ENCODE measurements at regions not wholly inside any gene's neighbourhood (a gene's known extent, or its start where the extent isn't known, plus 50 kb on each side); places are given as distances from the start of the nearest gene placed in this dataset.
"Not testable (repeated sequence)": the region's sequence is repeated elsewhere in the genome, so short reads cannot be mapped to it uniquely, and the experiment has no call there.

DNA sequence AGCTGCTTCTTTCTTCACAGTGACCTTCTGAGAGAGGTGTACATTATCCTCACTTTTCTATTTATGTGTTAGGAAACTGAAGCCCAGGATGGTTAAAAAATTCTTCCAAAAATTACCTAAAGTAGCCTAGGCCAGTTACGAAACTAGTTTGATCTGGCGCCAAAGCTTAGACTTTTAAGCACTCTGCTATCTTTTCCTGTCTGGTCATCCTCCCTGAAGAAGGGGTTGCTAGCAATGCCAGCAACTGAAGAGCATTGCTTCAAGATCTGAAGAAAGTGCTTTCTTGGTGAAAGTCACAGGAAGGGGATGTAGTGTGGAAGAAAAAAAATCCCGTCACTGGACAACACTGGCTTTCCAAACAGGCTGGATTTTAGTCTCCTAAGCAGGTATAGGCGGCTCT, 618.8 kb upstream of the GRM7 start:
- no peak for DNase-seq

DNA sequence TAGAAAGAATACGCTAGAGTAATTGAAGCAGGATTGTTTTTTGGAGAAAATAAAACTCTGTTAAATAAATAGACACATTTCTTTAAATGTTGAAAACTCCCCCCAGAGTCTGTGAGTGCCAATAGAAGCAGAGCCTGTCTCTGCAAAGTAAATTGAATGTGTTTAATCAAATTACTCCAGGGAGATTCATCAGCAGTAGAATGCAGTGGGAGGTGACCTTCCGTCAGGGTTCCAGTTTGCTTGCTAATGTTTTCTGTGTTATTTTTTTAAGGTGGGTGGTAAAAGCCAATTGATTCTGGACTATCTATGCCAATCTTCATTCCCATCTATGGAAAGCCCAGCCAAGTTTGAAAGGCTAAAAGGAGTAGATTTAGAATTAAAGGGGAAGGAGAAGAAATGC, 612.4 kb upstream of the GRM7 start:
- no peak for DNase-seq

DNA sequence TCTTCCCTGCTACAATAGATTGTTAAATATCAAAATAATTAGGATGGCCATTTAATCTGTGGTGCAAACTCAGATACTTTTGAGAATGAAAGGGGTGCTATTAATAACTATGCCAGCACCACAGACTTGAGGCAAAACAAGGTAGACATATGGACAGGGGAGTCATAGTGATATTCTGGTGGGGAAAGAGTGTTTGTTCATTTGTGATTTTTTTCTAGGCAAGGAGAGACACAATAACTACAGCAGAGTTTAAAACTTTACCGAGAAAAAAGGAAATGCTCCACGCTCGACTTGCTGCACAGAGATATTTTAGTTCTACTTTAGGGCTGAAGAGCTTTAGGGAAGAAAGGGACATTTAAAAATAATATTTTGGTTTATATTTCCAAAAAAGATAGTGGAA, 611.2 kb upstream of the GRM7 start:
- DNase-seq = no peak

DNA sequence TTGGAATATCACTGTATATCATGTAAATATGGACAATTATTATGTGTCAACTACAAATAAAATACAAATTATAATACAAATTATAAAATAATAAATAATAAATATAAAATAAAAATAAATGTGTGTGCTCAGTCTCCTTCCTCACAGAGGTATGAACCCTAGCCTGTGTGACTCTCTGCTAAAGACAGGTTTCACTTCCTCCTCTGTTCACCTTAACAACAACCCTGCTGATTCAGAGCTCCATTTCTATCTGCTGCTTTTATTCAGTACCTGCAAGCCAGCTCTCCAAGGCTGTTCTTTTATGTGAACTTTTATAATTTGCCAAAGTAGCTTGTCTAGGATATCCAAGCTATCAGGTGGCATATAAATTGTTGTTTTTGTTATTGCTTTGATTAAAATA, 610.7 kb upstream of the GRM7 start:
- DNase-seq = no peak

DNA sequence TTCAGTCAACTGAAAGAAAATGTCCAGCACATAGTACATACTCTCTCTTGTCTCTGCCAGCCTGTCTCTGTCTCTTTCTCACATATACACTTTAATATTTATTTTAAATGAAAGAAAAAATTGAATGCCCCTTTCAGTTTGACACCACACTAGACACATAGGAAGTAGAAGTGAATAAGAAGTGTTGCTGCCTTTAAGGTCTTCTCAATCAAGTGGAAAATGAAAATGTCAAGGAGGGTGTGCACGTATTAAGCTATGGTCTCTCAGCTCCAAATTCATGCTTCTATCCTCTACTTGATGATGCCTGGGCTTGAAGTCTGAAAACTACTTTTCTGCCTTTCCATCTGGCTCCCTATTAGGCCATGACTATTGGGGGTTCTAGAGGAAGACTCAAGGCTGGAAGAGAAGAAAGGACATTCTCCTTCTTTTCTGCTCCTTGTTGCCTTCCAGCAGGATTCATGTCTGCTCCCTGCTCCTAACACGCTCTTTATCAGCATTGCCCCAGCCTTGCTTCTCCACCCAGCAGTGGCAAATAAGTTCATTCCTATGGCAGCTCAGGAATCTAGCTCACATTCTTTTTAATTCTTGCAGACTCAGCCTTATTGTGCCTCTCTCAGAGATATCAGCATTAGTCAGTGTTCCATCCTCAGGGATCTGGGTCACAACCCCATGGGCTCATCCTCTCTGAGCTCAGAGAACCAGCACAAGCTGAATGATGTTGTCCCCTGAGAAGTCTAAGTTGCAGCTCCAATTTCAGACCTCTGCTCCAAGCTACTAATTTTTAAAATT, 609.1 kb upstream of the GRM7 start:
- DNase-seq = no peak

DNA sequence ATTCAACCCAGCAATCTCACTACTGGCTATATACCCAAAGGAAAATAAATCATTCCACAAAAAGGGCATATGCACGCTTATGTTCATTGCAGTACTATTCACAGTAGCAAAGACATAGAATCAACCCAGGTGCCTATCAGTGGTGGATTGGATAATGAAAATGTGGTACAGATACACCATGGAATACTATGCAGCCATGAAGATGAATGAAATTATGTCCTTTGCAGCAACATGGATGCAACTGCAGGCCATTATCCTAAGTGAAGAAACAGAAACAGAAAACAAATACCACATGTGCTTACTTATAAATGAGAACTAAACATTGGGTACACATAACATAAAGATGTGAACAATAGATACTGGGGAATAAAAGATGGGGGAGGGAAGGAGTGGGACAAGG, 606.4 kb upstream of the GRM7 start:
- DNase-seq = no peak

DNA sequence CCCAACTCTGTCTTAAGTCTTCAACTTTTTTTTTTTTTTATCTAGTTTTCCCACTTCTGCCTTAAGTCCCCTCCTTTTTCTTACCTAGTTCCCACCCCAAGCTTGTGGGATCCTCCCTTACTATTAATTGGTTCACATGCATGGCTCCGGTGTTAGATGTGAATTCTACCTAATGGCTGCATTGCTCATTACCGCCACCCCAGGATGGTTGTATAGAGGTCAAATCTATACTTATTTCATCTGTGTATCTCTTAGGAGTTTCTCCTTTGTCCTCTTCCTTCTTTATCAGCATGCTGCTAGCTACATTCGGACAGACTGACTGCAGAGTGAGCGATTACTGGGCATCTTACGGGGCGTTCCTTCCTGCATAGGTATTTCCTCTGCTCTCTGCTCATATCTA, 605.7 kb upstream of the GRM7 start:
- no peak for DNase-seq

DNA sequence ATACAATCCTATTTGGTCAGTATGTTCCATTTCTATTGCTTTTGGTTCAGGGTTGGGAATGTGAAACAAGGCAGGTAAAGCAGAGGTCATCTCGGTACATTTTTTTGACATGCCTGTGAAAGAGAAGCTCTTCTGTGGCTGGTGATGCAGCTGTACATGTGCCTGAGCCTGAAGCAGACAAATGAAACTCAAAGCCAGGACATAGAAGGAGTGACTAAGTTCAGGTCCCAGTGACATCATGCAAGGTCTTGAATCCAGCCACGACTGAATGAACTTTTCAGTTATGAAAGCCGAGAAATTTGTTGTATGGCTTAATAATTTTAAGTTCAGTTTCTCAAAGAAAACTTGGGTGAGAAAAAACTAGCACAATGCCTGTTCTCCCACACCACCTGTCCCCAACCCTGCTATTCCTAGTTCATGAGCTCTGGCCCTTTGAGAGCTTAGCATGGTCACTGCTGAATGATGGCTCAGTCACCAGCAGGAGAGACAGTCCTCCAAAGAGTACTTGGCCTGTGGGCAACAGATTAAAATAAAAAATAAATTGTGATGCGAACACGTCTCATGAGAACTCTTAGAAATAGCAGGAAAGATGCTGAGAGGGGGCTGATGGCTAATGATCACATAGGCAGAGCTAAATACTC, 600.2 kb upstream of the GRM7 start:
- no peak for DNase-seq

DNA sequence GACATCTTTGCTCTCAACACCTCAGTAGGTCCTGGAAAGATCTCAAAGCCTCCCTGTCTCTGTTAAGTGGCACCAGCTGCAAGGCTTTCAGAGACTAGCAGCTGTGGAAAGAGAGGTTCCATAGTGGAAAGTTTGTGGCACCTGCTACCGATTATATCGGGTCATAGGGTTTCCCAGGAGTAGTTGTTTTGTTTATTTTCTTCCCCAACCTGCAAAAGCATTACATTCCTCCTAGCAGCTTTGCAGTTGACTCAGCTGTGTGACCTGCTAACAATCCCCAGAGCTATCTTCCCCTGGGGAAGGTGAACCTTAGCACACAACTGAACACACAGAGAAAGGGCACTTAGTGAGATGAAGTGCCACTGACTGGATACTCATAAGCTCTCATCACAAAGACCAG, 598.9 kb upstream of the GRM7 start:
- DNase-seq = no peak

DNA sequence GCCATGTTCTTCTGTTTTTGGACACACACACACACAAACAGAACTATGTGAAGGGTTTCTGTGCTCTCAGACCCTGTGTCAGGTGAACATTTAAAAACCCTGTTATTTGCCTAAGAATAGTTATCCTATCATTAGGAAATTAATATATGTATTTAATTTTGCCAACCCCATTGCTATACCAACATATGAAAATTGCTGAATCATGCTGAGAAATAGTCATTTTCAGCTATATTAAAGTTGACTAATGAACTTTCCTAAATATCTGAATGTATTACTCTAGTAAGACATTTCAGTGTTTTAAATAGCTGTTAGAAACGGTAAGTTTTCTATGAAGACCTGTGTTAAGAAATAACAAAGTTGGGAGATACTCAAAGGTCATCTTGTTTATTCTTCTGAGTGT, 596.9 kb upstream of the GRM7 start:
- DNase-seq = no peak

DNA sequence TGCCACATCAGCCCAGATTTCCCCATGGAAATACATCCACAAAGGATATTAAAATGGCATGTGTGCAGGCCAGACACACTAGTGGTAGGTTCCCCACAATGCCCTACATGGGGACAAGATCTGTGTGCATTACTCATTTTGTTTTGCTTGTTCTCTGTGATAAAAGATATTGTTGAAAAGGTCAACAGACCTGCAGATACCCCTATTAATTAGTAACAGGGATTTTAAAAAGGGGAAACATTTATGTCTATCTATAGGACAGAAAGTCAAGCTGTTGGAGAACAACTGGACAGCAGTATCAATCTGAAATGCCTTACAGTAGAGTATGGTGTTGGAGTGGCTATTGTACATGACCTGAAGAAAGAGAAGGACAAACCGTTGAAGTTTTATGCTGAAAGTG, 596.0 kb upstream of the GRM7 start:
- no peak for DNase-seq

DNA sequence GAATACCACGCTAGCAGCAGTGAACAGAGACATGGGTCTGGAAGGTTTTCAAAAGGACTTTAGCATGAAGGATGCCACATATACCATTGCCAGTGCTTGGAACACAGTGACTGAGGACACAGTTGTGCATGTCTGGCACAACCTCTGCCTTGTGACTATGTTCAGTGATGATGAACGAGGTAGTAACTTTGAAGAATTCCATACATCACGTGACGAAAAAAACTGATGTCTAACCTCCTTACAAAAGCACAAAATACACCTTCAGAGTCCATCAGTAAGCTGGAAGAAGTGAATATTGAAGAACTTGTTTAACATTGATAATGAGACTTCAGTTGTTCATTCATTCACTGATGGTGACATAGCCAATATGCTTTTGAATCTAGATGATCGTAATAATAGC, 594.8 kb upstream of the GRM7 start:
- DNase-seq = no peak

DNA sequence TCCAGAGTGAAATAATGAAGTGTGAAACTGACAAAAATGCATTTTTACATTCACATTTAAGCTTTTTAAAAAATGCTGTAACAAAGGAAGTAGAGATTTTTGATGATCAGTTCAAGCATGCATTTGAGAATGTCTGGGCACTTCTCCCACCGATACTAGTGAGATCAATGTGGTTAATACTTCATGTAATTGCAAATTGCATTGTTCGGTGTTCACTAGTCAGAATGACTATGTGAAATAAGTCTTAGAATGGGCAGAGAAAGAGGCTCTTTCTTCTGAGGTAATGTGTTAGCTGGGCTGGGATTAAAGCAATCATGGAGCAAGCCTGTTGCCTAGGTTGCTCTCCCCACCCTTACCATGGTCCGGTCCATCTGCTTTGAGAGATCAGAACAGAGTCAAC, 587.0 kb upstream of the GRM7 start:
- no peak for DNase-seq

DNA sequence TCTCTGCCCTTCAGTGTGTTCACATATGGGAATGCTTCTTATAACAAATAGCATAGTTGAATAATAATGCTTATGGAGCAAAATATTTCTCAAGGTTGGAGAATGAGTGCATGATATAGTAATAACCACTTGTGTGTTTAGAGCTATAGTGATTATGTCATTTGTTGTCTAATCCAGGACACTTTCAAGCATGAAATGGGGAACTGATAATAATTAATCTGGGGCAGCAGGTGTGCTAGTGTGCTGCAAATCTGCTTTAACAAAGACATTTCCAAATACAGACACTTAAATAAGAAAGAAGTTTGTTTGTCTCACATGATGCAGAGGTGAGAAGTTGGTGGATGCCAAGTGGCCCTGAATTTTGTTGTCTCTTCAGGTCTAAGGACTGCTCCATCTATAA, 579.3 kb upstream of the GRM7 start:
- no peak for DNase-seq

DNA sequence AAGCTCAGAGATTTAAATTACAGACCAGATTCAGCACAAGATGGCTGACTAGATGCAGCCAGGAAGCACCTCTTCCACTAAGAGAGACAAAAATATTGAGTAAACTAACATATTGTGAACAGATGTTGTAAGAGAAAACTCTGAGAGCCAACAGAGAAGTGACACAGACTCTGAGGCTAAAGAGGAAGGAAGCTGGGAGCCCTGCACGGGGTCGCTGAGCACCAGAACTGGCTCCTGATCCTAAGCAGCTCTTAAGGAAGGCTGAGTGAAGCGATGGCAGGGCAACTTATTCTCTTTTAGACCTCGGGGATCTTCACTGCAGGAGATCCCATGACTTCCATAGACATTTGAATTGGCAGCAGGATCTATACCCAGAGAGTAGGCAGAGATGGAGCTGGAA, 578.0 kb upstream of the GRM7 start:
- DNase-seq = no peak

DNA sequence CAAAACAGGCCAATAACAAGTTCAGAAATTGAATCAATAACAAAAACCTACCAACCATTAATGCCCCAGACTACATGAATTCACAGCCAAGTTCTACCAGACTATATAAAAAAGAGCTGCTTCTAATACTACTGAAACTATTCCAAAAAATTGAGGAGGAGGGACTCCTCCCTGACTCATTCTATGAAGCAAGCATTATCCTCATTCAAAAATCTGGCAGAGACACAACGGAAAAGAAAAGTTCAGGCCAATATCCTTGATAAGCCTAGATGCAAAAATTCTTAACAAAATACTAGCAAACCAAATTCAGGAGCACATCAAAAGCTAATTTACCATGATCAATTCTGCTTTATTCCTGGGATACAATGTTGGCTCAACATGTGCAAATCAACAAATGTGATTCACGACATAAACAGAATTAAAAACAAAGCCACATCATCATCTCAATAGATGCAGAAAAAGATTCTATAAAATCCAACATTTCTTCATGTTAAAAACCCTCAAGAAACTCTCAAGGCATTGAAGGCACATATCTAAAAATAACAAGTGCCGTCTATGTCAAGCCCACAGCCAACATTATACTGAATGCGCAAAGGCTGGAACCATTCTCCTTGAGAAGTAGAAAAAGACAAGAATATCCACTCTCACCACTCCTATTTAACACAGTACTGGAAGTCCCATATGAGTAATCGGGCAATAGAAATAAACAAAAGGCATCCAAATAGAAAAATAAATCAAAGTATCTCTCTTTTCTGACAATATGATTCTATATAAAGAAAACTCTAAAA, 573.6 kb upstream of the GRM7 start:
- no peak for DNase-seq

DNA sequence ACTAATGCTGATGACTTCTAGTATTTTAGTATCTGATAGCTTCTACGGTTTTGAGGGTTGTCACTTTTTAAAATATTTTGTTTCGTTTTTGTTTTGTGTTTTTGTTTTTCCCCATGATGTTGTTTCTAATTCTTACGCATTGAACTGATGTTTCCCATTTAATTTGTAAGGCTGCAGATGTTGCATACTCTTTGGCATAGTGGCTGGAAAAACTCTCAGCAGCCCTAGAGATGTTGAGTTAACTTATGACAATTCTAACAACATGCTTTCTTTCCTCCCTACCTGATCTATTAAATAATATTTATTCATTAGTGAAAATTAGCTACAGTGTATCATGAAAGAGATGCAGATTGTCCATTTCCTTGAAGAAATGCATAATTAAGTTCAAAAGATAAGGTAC, 559.3 kb upstream of the GRM7 start:
- no peak for DNase-seq

DNA sequence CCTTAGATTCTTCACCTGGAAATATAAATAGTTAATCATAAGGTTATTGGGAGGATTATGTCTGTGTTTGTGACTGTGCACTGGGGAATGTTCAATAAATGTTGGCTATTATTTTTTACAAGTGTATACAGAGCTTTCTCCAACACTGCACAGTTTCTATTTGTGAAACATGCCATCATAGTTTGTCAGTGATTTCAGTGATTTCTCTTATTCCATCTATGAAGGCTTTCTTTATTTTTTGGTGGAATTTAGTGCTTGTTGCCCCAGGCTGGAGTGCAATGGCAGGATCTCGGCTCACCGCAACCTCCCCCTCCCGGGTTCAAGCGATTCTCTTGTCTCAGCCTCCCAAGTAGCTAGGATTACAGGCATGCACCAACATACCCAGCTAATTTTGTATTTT, 545.0 kb upstream of the GRM7 start:
- no peak for DNase-seq

DNA sequence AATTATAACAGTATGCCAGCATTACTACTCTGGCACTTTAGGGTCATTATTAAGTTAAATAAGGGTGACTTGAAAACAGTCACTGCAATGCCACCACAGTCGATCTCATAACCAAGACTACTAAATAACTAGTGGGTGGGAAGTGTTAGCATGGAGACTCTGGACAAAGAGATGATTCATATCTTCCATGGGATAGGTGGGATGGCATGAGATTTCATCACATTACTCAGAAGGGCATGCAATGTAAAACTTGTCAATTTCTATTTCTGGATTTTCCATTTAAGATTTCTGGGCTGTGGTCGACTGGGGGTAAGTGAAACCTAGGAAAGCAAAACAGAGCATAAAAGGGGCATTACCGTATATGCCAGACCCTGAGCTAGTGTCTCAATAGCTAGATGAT, 538.9 kb upstream of the GRM7 start:
- no peak for DNase-seq

DNA sequence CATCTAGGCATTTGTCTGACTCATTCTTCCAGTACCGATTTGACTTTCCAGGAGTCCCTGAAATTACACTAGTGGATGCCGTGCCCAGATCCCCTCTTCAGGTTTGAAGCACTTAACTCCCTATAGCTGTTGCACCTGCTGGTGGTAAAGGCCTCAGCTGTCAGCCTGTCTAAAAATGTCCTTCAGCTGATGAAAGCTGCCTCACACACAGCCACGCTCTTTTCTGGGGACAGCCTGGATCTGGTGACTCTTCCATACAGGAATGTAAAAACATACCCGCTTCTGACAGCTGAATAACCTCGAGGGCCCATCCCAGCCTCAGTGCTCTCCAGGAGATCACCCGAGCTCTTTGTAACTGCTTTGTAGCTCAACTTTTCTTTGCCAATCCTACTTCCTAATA, 534.1 kb upstream of the GRM7 start:
- no peak for DNase-seq

DNA sequence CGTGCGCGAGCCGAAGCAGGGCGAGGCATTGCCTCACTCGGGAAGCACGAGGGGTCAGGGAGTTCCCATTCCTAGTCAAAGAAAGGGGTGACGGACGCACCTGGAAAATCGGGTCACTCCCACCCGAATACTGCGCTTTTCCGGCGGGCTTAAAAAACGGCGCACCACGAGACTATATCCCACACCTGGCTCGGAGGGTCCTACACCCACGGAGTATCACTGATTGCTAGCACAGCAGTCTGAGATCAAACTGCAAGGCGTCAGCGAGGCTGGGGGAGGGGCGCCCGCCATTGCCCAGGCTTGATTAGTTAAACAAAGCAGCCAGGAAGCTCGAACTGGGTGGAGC, 520.0 kb upstream of the GRM7 start:
- not testable (repeated sequence) for DNase-seq

DNA sequence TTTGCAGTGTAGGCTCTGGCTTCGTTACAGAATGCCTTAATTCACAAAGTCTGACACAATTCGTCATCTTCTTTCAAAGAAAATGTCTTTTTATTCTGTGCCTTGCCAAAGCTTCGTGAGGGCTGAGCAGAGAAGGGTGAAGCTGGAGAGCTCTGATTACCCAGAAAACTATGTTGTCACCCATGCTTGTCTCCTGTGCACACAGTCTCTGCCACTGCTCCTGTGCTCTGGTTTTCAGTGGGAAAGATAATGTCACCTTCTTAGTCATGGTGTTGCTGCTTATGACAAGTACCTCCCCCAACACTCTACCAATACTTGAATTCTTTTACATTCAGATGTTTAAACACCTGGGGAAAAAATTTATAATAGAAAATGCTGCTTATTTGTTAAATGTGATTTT, 509.2 kb upstream of the GRM7 start:
- no peak for DNase-seq

DNA sequence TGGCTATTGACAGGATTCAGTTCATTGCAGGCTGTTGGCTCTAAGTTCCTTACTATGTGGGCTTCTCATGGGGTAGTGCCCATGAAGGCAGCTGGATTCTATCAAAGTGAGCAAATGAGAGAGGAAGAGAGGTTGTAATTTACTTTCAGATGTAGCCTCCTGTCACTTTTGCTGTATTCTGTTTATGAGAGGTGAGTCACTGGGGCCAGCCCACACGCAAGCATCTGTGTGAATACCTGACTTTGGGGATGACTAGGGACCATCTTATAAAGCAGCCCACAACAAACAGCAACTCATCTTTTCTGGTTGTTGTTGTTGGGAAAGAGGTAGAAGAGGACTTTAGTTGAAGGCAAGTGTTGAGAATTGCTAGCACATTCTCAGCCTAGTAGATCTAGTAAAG, 506.3 kb upstream of the GRM7 start:
- DNase-seq = no peak

DNA sequence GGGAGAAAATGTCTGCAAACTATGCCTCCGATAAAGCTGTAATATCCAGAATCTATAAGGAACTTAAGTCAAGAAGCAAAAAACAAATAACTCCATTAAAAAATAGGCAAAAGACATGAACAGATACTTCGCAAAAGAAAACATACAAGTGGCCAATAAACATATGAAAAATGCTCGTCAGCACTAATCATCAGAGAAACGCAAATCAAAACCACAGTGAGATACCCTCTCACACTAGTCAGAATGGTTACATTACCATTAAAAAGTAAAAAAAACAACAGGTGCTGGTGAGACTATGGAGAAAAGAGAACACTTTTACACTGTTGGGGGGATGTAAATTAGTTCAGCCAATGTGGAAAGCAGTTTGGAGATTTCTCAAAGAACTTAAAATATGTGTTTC, 498.5 kb upstream of the GRM7 start:
- no peak for DNase-seq

All from SW 1271 (cell line).